Gastroesophageal sphincter (tissue), 4 donors: ENCODE measurements at regions not wholly inside any gene's neighbourhood (a gene's known extent, or its start where the extent isn't known, plus 50 kb on each side); places are given as distances from the start of the nearest gene placed in this dataset.

Source experiments
- ATAC-seq: fragments of 150-250 bp; one replicate; pipeline ENCODE4 v1.9.1; 2016; ENCODE audit warnings: mild to moderate bottlenecking, moderate library complexity
- H3K27ac ChIP-seq, 4 donors: fragments of 200-600 bp; sonication (generic) in 3 of 4; 1 replicate in 3 of 4; 2 replicates in 1 of 4; pipeline ENCODE4 v1.5.1; 2016 to 2019
- H3K27me3 ChIP-seq: fragments of 200-600 bp; sonication (generic); one replicate; pipeline ENCODE4 v1.5.1; 2019
- H3K36me3 ChIP-seq, 2 donors: fragments of 200-600 bp; sonication (generic); one replicate each; pipeline ENCODE4 v1.5.1; 2019; ENCODE audit warnings: control low read depth in 1 of 2
- H3K4me1 ChIP-seq, 3 donors: fragments of 200-600 bp; sonication (generic); 1 replicate in 2 of 3; 2 replicates in 1 of 3; pipeline ENCODE4 v1.5.1; 2016 to 2019; ENCODE audit warnings: control low read depth in 2 of 3
- H3K4me3 ChIP-seq, 2 donors: fragments of 200-600 bp; sonication (generic); one replicate each; pipeline ENCODE4 v1.5.1; 2019; ENCODE audit warnings: mild to moderate bottlenecking in 1 of 2, moderate library complexity in 1 of 2
- H3K9me3 ChIP-seq, 3 donors: fragments of 200-600 bp; sonication (generic); one replicate each; pipeline ENCODE4 v1.5.1; 2017 to 2019; ENCODE audit warnings: control low read depth in 2 of 3
- CTCF ChIP-seq, 4 experiments: fragments of 200-600 bp in 2 of 4; fragments of 450-650 bp in 2 of 4; sonication (generic) in 1 of 4; IDR thresholded peaks; one replicate each; pipeline ENCODE4 v1.5.1; 2017 to 2019; ENCODE audit warnings: antibody characterized with exemption in 4 of 4, mild to moderate bottlenecking in 2 of 4, moderate library complexity in 2 of 4
- EP300 ChIP-seq: sonication (generic); formaldehyde crosslinking; IDR thresholded peaks from one replicate; pipeline ENCODE4 v1.6.1; 2017; ENCODE audit warnings: antibody characterized with exemption, mild to moderate bottlenecking
- POLR2A ChIP-seq, 2 donors: fragments of 450-650 bp; IDR thresholded peaks; one replicate each; pipeline ENCODE4 v1.6.1; 2017; ENCODE audit warnings: antibody characterized with exemption in 2 of 2, mild to moderate bottlenecking in 2 of 2, moderate library complexity in 1 of 2
- POLR2AphosphoS5 ChIP-seq: sonication (generic); formaldehyde crosslinking; IDR thresholded peaks from one replicate; pipeline ENCODE4 v1.6.1; 2017; ENCODE audit warnings: antibody characterized with exemption
- WGBS, 2 donors: methylation state at CpG; one replicate each; pipeline ENCODE4 v1.1.5; 2018; ENCODE audit warnings: low coverage in 1 of 2; 5-methylcytosine and 5-hydroxymethylcytosine counted together

- Histone ChIP-seq H3K9me3 (no peaks in the 10 kb centered on the region), H3K27ac (no peak overlapping the region), H3K36me3 (no peaks in the 10 kb centered on the region), H3K4me3 (no peak overlapping the region), H3K4me1 (no peaks in the 10 kb centered on the region), H3K27me3 (peaks cover 4% of the 10 kb centered on the region)
- TF ChIP-seq EP300, result no peak
- TF ChIP-seq POLR2AphosphoS5, result no peak
- TF ChIP-seq POLR2A (IDR thresholded peaks at IDR 0.05), result no peak
- no peak for TF ChIP-seq CTCF (IDR thresholded peaks at IDR 0.05)
- ATAC-seq, result no peak
- WGBS, 2 donors, result 69 to 76% methylated on average over 8 of the region's 8 CpGs
These were observed 114.3 kb downstream of the SNAPC1 start for GRCh38 chr14:61876362-61877034.

DNA sequence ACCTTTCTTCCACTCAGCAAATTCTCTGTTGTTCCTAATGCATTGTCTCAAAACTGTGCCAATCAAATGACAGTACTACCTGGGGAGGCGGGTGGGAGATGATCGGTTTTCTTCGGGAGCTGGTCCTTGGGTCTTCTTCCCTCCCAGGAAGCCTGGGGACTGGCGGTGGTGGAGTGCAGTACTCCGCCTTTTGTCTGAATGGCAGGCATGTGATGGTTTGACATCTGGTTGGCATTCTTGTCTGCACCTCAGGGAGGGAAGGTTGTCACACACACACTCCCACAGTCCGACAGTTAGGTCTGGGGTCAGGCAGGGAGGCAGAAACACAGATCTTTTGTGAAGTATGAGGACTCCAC, 114.8 kb downstream of the SNAPC1 start:
- no peak overlapping the region for H3K27ac ChIP-seq
- no peak for TF ChIP-seq EP300
- TF ChIP-seq POLR2AphosphoS5, result no peak
- TF ChIP-seq POLR2A (IDR thresholded peaks at IDR 0.05), result no peak
- TF ChIP-seq CTCF (IDR thresholded peaks at IDR 0.05), result no peak
- ATAC-seq, result no peak
- no peaks in the 10 kb centered on the region for H3K9me3 ChIP-seq
- no peak overlapping the region for H3K4me3 ChIP-seq
- no peaks in the 10 kb centered on the region for H3K36me3 ChIP-seq
- WGBS, 2 donors, result 84% methylated on average over 5 of the region's 6 CpGs; no CpG with 5 or more reads in 1 of the 2 donors
- H3K27me3 ChIP-seq, result peaks cover 4% of the 10 kb centered on the region
- H3K4me1 ChIP-seq, result no peaks in the 10 kb centered on the region

GRCh38 chr14:61877768-61878167, 115.5 kb downstream of the SNAPC1 start:
- no peak for ATAC-seq
- no peaks in the 10 kb centered on the region for H3K4me1 ChIP-seq
- TF ChIP-seq POLR2A (IDR thresholded peaks at IDR 0.05), result no peak
- no peak for TF ChIP-seq CTCF (IDR thresholded peaks at IDR 0.05)
- no peak for TF ChIP-seq EP300
- TF ChIP-seq POLR2AphosphoS5, result no peak
- H3K36me3 ChIP-seq, result no peaks in the 10 kb centered on the region
- 82 to 85% methylated on average over 2 of the region's 5 CpGs for WGBS, 2 donors
- peaks cover 4% of the 10 kb centered on the region for H3K27me3 ChIP-seq
- no peak overlapping the region for H3K4me3 ChIP-seq
- H3K9me3 ChIP-seq, result no peaks in the 10 kb centered on the region
- H3K27ac ChIP-seq, result no peak overlapping the region

DNA sequence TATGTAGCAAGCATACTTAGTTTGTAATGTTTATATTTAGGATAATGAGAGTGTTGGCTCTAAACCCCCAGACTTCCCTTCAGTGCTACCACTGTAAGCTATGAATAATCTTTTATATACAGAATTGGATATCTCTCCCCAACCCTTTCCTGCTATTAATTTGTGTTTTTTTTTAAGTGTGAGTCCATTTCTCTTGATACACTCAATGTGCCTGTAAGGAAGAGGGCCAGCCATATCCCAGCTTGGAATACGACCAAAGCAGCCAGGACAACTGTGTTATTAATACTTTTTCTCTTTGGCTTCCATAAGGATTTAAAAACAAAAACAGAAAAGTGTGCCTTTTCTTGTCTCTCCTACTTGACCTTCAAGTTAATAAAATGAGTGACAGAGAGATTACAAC, 116.7 kb downstream of the SNAPC1 start:
- peaks cover 4% of the 10 kb centered on the region for H3K27me3 ChIP-seq
- no peaks in the 10 kb centered on the region for H3K9me3 ChIP-seq
- H3K4me1 ChIP-seq, result no peaks in the 10 kb centered on the region
- no peak for ATAC-seq
- TF ChIP-seq POLR2AphosphoS5 (no peak), POLR2A (IDR thresholded peaks at IDR 0.05) (no peak), CTCF (IDR thresholded peaks at IDR 0.05) (no peak), EP300 (no peak)
- WGBS, 2 donors, result 20 to 25% methylated on average over 1 of the region's 1 CpG
- H3K27ac ChIP-seq, result no peak overlapping the region
- no peak overlapping the region for H3K4me3 ChIP-seq
- no peaks in the 10 kb centered on the region for H3K36me3 ChIP-seq

DNA sequence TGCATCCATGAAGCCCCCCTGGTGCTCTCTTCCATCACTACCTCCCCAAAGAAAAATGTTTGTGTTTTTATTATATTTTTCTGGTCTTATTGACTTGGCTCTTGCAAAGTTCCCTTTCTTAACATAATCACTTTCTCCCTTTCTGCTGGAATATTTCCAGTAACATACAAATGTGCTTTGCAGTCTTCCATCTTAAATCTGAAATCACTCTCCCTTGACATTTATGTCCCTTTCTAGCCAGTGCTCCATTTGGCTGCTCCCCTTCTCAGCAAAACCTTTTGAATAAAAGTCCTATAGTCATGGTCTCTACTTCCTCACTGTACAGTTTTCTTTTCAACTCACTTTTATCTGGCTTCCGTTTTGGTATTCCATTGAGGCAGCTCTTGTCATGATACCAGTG, 118.8 kb downstream of the SNAPC1 start:
- H3K9me3 ChIP-seq, result no peaks in the 10 kb centered on the region
- WGBS, 2 donors, result 78 to 83% methylated on average over 1 of the region's 1 CpG
- no peaks in the 10 kb centered on the region for H3K4me1 ChIP-seq
- no peak for TF ChIP-seq CTCF (IDR thresholded peaks at IDR 0.05)
- no peak for TF ChIP-seq POLR2AphosphoS5
- TF ChIP-seq EP300, result no peak
- TF ChIP-seq POLR2A (IDR thresholded peaks at IDR 0.05), result no peak
- ATAC-seq, result no peak
- no peak overlapping the region for H3K27ac ChIP-seq
- no peak overlapping the region for H3K4me3 ChIP-seq
- no peaks in the 10 kb centered on the region for H3K36me3 ChIP-seq
- H3K27me3 ChIP-seq, result no peaks in the 10 kb centered on the region
